ENCODE measurements at regions not wholly inside any gene's neighbourhood (a gene's known extent, or its start where the extent isn't known, plus 50 kb on each side); places are given as distances from the start of the nearest gene placed in this dataset.
A peak's percentile ranks its signal among the peaks of the same experiment; 100 is the strongest.

GRCh38 chr2:9758741-9759140, 84.5 kb upstream of the TAF1B start:
- DNase-seq: no peak

GRCh38 chr2:9760069-9760901, 83.0 kb upstream of the TAF1B start:
- no peak for DNase-seq

GRCh38 chr2:9760902-9761228, 82.4 kb upstream of the TAF1B start:
- DNase-seq: no peak

GRCh38 chr2:9761577-9761976, 81.7 kb upstream of the TAF1B start:
- DNase-seq: no peak

- no peak for DNase-seq
Observed at GRCh38 chr2:9762164-9762563, 81.1 kb upstream of the TAF1B start.

GRCh38 chr2:9762941-9763340, 80.3 kb upstream of the TAF1B start:
- no peak for DNase-seq

GRCh38 chr2:9763356-9764152, 79.7 kb upstream of the TAF1B start:
- no peak for DNase-seq

GRCh38 chr2:9764153-9764778, 79.0 kb upstream of the TAF1B start:
- peak; percentile 67 for DNase-seq

GRCh38 chr2:9765611-9766531, 77.4 kb upstream of the TAF1B start:
- no peak for DNase-seq

- no peak for DNase-seq
Observed at GRCh38 chr2:9767656-9768281, 75.5 kb upstream of the TAF1B start.

GRCh38 chr2:9768388-9768787, 74.9 kb upstream of the TAF1B start:
- peak; percentile 83 for DNase-seq

- DNase-seq: peak; percentile 81
Observed at GRCh38 chr2:9769171-9770005, 73.9 kb upstream of the TAF1B start.

- no peak for DNase-seq
Observed at GRCh38 chr2:9770006-9770307, 73.3 kb upstream of the TAF1B start.

- DNase-seq: no peak
Observed at GRCh38 chr2:9770308-9771100, 72.8 kb upstream of the TAF1B start.

- DNase-seq: no peak
Observed at GRCh38 chr2:9771101-9771449, 72.2 kb upstream of the TAF1B start.

GRCh38 chr2:9771481-9772017, 71.7 kb upstream of the TAF1B start:
- no peak for DNase-seq

GRCh38 chr2:9772035-9772998, 71.0 kb upstream of the TAF1B start:
- DNase-seq: no peak

- DNase-seq: no peak
Observed at GRCh38 chr2:9772999-9773902, 70.0 kb upstream of the TAF1B start.

Measured in NCI-H1105 (cell line).